ENCODE measurements at regions not wholly inside any gene's neighbourhood (a gene's known extent, or its start where the extent isn't known, plus 50 kb on each side); places are given as distances from the start of the nearest gene placed in this dataset.

DNA sequence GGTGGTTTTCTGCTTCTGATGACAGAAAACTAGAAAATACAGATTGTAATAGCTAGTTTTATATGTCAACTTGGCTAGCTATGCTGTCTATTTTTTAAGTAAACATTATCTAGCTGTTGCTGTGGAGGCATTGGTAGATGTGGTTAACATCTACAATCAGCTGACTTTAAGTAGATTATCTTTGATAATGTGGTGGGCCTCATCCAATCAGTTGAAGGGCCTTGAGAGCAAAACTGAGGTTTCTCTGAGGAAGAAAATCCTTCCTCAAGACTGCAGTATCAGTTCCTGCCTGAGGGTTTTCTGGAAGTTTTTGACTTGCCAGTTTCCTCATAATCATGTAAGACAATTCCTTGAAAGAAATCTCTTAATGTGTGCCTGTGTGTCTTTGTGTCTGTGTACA, 75.9 kb upstream of the SPHKAP start:
- Histone ChIP-seq H3K4me3 (ENCODE audit: insufficient read depth, low read depth, low read length) (no peak overlapping the region), H3K36me3 (replicated peaks; ENCODE audit: control insufficient read depth, insufficient read depth, low read length) (no peaks in the 10 kb centered on the region), H3K27me3 (ENCODE audit: control insufficient read depth, insufficient read depth, low read length) (no peaks in the 10 kb centered on the region)
- DNase-seq = no peak

DNA sequence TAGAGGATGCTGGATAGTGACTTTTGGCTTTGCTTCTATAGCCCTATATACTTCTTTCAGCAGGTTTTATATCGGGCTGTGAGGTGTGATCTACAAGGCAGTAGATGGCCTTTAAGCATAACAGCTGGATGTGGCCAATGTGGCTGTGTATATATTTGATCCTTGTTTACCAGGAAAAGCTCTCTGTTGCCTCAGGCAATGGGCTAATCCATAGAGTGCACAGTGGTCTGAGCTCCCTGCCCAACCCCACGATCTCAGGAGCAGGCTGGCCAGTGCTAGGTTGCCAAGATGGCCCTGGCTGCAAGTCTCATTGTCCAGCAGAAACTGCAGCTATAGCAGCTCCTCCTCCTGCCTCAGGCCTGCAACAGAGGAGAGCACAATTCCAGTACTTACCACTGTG, 72.3 kb upstream of the SPHKAP start:
- no peaks in the 10 kb centered on the region for H3K27me3 ChIP-seq (ENCODE audit: control insufficient read depth, insufficient read depth, low read length)
- DNase-seq = no peak
- H3K36me3 ChIP-seq (replicated peaks; ENCODE audit: control insufficient read depth, insufficient read depth, low read length) = no peaks in the 10 kb centered on the region
- no peak overlapping the region for H3K4me3 ChIP-seq (ENCODE audit: insufficient read depth, low read depth, low read length)

DNA sequence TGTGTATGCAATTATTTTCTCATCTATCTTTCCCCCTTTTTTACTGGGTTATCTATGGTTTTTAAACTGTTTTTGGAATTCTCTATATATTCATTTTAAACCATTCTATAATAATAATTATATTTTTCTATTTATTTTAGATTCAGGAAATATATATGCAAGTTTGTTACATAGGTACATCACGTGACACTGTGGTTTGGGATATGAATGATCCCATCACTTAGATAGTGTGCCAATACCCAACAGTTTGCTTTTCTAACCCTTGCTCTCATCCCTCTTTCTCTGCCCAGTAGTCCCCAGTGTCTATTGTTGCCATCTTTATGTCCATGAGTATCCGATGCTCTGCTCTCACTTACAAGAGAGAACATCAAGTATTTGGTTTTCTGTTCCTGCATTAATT, 65.8 kb upstream of the SPHKAP start:
- DNase-seq = no peak
- H3K27me3 ChIP-seq (ENCODE audit: control insufficient read depth, insufficient read depth, low read length) = no peaks in the 10 kb centered on the region
- no peaks in the 10 kb centered on the region for H3K36me3 ChIP-seq (replicated peaks; ENCODE audit: control insufficient read depth, insufficient read depth, low read length)
- H3K4me3 ChIP-seq (ENCODE audit: insufficient read depth, low read depth, low read length) = no peak overlapping the region

DNA sequence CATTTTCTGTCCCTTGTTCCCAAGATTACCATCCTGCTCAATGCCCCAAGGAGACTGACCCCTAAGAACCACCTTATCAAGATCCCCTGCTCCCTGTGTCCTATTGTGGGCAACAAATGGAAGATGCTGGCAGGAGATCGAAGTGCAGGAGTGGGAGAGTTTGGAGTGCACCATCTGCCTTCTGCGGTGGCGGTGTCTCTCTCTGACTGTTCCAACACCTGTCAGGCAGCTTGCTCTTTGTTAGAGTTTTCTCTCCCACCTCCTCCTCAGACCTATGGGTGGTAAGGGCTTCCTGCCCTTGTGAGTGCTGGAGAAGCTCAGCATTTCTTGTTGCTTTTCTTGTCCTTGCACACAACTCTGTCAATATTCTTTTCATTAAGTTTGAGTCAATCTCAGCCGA, 64.1 kb upstream of the SPHKAP start:
- no peaks in the 10 kb centered on the region for H3K36me3 ChIP-seq (replicated peaks; ENCODE audit: control insufficient read depth, insufficient read depth, low read length)
- DNase-seq = no peak
- no peak overlapping the region for H3K4me3 ChIP-seq (ENCODE audit: insufficient read depth, low read depth, low read length)
- H3K27me3 ChIP-seq (ENCODE audit: control insufficient read depth, insufficient read depth, low read length) = no peaks in the 10 kb centered on the region

DNA sequence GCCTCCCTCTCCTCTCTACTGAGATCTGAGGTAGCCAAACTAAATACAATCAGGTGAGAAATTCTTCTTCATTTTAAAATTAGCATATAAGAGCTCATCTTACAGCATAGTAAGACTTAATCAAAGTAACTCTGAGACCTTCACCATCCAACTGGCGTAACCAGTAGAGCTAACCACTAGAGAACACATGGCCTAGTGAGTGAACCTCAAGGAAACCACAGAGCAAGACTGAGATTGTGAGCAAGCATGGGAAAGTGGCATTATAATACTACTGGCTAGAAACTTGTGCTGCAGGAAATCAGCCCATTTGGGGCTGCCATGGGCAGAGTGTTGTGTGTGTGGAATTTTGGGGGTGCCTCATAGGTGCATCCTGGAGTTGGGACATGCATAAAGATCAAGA, 61.1 kb upstream of the SPHKAP start:
- Histone ChIP-seq H3K27me3 (ENCODE audit: control insufficient read depth, insufficient read depth, low read length) (no peaks in the 10 kb centered on the region), H3K4me3 (ENCODE audit: insufficient read depth, low read depth, low read length) (no peak overlapping the region), H3K36me3 (replicated peaks; ENCODE audit: control insufficient read depth, insufficient read depth, low read length) (no peaks in the 10 kb centered on the region)
- no peak for DNase-seq

DNA sequence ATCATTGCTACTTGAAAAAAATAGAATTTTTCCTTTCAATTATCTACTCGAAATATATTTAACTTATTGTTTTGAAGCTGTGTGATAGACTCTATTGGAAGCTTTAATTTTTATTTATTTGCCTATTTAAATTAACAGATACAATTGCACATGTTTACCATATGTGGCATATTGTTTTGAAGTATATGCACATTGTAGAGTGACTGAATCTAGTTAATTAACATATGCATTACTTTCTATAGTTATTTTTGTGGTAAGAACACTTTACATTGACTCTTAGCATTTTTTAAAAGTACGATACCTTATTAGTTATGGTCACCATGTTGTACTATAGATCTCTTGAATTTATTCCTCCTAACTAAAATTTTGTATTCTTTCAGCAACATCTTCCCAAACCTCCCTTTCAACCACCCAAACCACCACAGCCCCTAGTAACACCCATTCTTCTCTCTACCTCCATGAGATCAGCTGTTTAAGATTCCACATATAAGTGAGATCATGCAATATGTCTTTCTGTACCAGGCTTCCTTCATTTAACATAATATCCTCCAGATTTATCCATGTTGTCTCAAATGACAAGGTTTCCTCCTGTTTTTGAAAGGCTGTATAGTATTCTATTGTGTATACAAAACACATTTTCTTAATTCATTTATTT, 58.5 kb upstream of the SPHKAP start:
- no peak overlapping the region for H3K4me3 ChIP-seq (ENCODE audit: insufficient read depth, low read depth, low read length)
- no peaks in the 10 kb centered on the region for H3K36me3 ChIP-seq (replicated peaks; ENCODE audit: control insufficient read depth, insufficient read depth, low read length)
- H3K27me3 ChIP-seq (ENCODE audit: control insufficient read depth, insufficient read depth, low read length) = no peaks in the 10 kb centered on the region
- DNase-seq = no peak

DNA sequence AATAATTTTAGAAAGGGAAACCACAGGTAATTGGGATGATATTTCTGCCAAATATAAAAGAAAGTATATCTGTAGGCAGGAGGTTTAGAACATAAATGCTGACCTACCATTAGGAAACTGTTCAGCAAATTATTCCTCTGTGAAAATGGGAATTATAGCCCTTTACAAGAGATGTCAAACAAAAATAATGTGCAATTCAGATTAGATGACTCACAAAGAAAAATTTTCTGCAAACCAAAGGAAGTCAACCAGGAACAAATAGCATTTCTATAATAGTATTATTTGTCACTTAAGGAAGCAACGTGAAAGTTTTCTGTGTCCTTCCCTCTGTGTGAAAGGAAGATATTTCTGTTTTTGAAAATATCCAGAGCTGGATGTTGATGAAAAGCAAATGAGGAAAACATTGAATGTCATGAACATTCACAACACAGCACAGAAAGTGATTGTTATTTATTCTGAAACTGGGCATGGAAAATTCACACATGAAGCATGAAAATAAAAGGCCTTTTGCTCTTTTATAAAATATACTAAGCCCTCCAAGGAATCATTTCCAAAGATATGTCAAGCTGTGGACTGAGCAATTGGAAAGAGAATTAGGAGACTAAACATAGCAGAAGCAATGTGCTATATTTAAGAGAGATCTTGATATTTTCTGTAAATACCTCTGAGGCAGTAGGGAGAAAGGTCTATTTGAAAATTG, 57.9 kb upstream of the SPHKAP start:
- DNase-seq = no peak
- Histone ChIP-seq H3K36me3 (replicated peaks; ENCODE audit: control insufficient read depth, insufficient read depth, low read length) (no peaks in the 10 kb centered on the region), H3K27me3 (ENCODE audit: control insufficient read depth, insufficient read depth, low read length) (no peaks in the 10 kb centered on the region), H3K4me3 (ENCODE audit: insufficient read depth, low read depth, low read length) (no peak overlapping the region)

Data from H7 (cell line).